ENCODE measurements at regions not wholly inside any gene's neighbourhood (a gene's known extent, or its start where the extent isn't known, plus 50 kb on each side); places are given as distances from the start of the nearest gene placed in this dataset.

GRCh38 chr1:186620566-186621350, 59.5 kb downstream of the PTGS2 start:
- H3K4me2 ChIP-seq (ENCODE audit: unreplicated experiment): peak overlapping the region; percentile 39
- no peaks in the 10 kb centered on the region for H3K27me3 ChIP-seq (replicated peaks; ENCODE audit: insufficient read depth)
- H3K9ac ChIP-seq: peak overlapping the region; percentile 70
- no peaks in the 10 kb centered on the region for H3K79me2 ChIP-seq (ENCODE audit: insufficient read depth)
- peaks cover 35% of the 10 kb centered on the region for H3K4me1 ChIP-seq (ENCODE audit: insufficient read depth)
- peaks cover 36% of the 10 kb centered on the region for H3F3A ChIP-seq (ENCODE audit: insufficient read depth)
- no peak overlapping the region for H2AFZ ChIP-seq
- H3K36me3 ChIP-seq (ENCODE audit: low read depth): no peaks in the 10 kb centered on the region
- no peak for TF ChIP-seq EZH2 (IDR thresholded peaks at IDR 0.05; ENCODE audit: insufficient read depth, poor library complexity, severe bottlenecking)
- TF ChIP-seq EZH2phosphoT487 (IDR thresholded peaks at IDR 0.05; ENCODE audit: insufficient read depth, low read depth): peak; percentile 89; the same call in 1 of the 2 replicates
- no peaks in the 10 kb centered on the region for H4K20me1 ChIP-seq (ENCODE audit: insufficient read depth)
- 2 to 7% methylated on average over 2 of the region's 2 CpGs for whole genome bisulfite sequencing, 2 experiments (ENCODE audit: low coverage in 1 of 2, low lambda C conversion rate in 2 of 2, missing lambda C conversion rate in 2 of 2)
- peak; percentile 97 for DNase-seq
- H3K9me3 ChIP-seq (ENCODE audit: low read depth): no peaks in the 10 kb centered on the region
- in situ Hi-C loops (cut with MboI): no loop called here
- no peaks in the 10 kb centered on the region for H3K9me2 ChIP-seq (ENCODE audit: insufficient read depth)
- H3K4me3 ChIP-seq: no peak overlapping the region
- peak overlapping the region; percentile 92 for H3K27ac ChIP-seq

- in situ Hi-C loops (cut with MboI): no loop called here
Observed at GRCh38 chr1:186618401-186619170, 61.6 kb downstream of the PTGS2 start.

GRCh38 chr1:186617926-186618325, 62.3 kb downstream of the PTGS2 start:
- H3K9ac ChIP-seq: peak overlapping the region; percentile 73
- 2 to 6% methylated on average over 7 of the region's 7 CpGs for WGBS, 2 experiments (ENCODE audit: low coverage in 1 of 2, low lambda C conversion rate in 2 of 2, missing lambda C conversion rate in 2 of 2)
- H2AFZ ChIP-seq: peak overlapping the region; percentile 67
- in situ Hi-C loops (cut with MboI): no loop called here
- peak overlapping the region; percentile 79 for H3K27ac ChIP-seq
- TF ChIP-seq EZH2 (IDR thresholded peaks at IDR 0.05; ENCODE audit: insufficient read depth, poor library complexity, severe bottlenecking): no peak
- no peak for TF ChIP-seq EZH2phosphoT487 (IDR thresholded peaks at IDR 0.05; ENCODE audit: insufficient read depth, low read depth)
- H3K9me2 ChIP-seq (ENCODE audit: insufficient read depth): no peaks in the 10 kb centered on the region
- H4K20me1 ChIP-seq (ENCODE audit: insufficient read depth): no peaks in the 10 kb centered on the region
- H3K9me3 ChIP-seq (ENCODE audit: low read depth): no peaks in the 10 kb centered on the region
- peak overlapping the region; percentile 73 for H3K4me3 ChIP-seq
- H3K79me2 ChIP-seq (ENCODE audit: insufficient read depth): no peaks in the 10 kb centered on the region
- peak overlapping the region; percentile 99 for H3K4me2 ChIP-seq (ENCODE audit: unreplicated experiment)
- H3K27me3 ChIP-seq (replicated peaks; ENCODE audit: insufficient read depth): no peaks in the 10 kb centered on the region
- H3F3A ChIP-seq (ENCODE audit: insufficient read depth): peaks cover 36% of the 10 kb centered on the region
- no peaks in the 10 kb centered on the region for H3K36me3 ChIP-seq (ENCODE audit: low read depth)
- peaks cover 35% of the 10 kb centered on the region for H3K4me1 ChIP-seq (ENCODE audit: insufficient read depth)
- peak; percentile 44 for DNase-seq

More at GRCh38 chr1:186618401-186619170, 61.6 kb downstream of the PTGS2 start:
- no peaks in the 10 kb centered on the region for H4K20me1 ChIP-seq (ENCODE audit: insufficient read depth)
- peak overlapping the region; percentile 99 for H3K4me2 ChIP-seq (ENCODE audit: unreplicated experiment)
- TF ChIP-seq EZH2phosphoT487 (IDR thresholded peaks at IDR 0.05; ENCODE audit: insufficient read depth, low read depth) (0 out of 2 replicates have a peak, but pooled peaks have one; percentile 68), EZH2 (IDR thresholded peaks at IDR 0.05; ENCODE audit: insufficient read depth, poor library complexity, severe bottlenecking) (no peak)
- H2AFZ ChIP-seq: peak overlapping the region; percentile 67
- H3F3A ChIP-seq (ENCODE audit: insufficient read depth): peaks cover 36% of the 10 kb centered on the region
- no peaks in the 10 kb centered on the region for H3K9me3 ChIP-seq (ENCODE audit: low read depth)
- peak; percentile 85 for DNase-seq
- H3K4me1 ChIP-seq (ENCODE audit: insufficient read depth): peaks cover 35% of the 10 kb centered on the region
- peak overlapping the region; percentile 79 for H3K27ac ChIP-seq
- no peaks in the 10 kb centered on the region for H3K9me2 ChIP-seq (ENCODE audit: insufficient read depth)
- no peaks in the 10 kb centered on the region for H3K79me2 ChIP-seq (ENCODE audit: insufficient read depth)
- no peaks in the 10 kb centered on the region for H3K36me3 ChIP-seq (ENCODE audit: low read depth)
- H3K27me3 ChIP-seq (replicated peaks; ENCODE audit: insufficient read depth): no peaks in the 10 kb centered on the region
- 2% methylated on average over 11 of the region's 11 CpGs for WGBS, 2 experiments (ENCODE audit: low coverage in 1 of 2, low lambda C conversion rate in 2 of 2, missing lambda C conversion rate in 2 of 2)
- H3K4me3 ChIP-seq: peak overlapping the region; percentile 73
- peak overlapping the region; percentile 73 for H3K9ac ChIP-seq

GRCh38 chr1:186616511-186616910, 63.7 kb downstream of the PTGS2 start:
- H3K36me3 ChIP-seq (ENCODE audit: low read depth): no peaks in the 10 kb centered on the region
- no peak overlapping the region for H3K27ac ChIP-seq
- H3K9ac ChIP-seq: no peak overlapping the region
- in situ Hi-C loops (cut with MboI): no loop called here
- no peaks in the 10 kb centered on the region for H3K9me3 ChIP-seq (ENCODE audit: low read depth)
- no peaks in the 10 kb centered on the region for H4K20me1 ChIP-seq (ENCODE audit: insufficient read depth)
- H3K9me2 ChIP-seq (ENCODE audit: insufficient read depth): no peaks in the 10 kb centered on the region
- H3K4me1 ChIP-seq (ENCODE audit: insufficient read depth): peaks cover 30% of the 10 kb centered on the region
- H3F3A ChIP-seq (ENCODE audit: insufficient read depth): peaks cover 28% of the 10 kb centered on the region
- DNase-seq: no peak
- TF ChIP-seq EZH2phosphoT487 (IDR thresholded peaks at IDR 0.05; ENCODE audit: insufficient read depth, low read depth): no peak
- no peak for TF ChIP-seq EZH2 (IDR thresholded peaks at IDR 0.05; ENCODE audit: insufficient read depth, poor library complexity, severe bottlenecking)
- H3K27me3 ChIP-seq (replicated peaks; ENCODE audit: insufficient read depth): no peaks in the 10 kb centered on the region
- H3K79me2 ChIP-seq (ENCODE audit: insufficient read depth): no peaks in the 10 kb centered on the region
- H3K4me2 ChIP-seq (ENCODE audit: unreplicated experiment): no peak overlapping the region
- no peak overlapping the region for H2AFZ ChIP-seq
- no peak overlapping the region for H3K4me3 ChIP-seq

Data from GM23248 (cell line).